ENCODE measurements at regions not wholly inside any gene's neighbourhood (a gene's known extent, or its start where the extent isn't known, plus 50 kb on each side); places are given as distances from the start of the nearest gene placed in this dataset.

GRCh38 chr19:30163663-30164062 lies 208.5 kb upstream of the ZNF536 start:
- H3K4me1 ChIP-seq: no peaks in the 10 kb centered on the region
- 51 to 72% (median 70%) methylated on average over 7 of the region's 7 CpGs for WGBS, 5 donors
- TF ChIP-seq POLR2A (IDR thresholded peaks at IDR 0.05) (no peak), CTCF (IDR thresholded peaks at IDR 0.05 in 8 of 11, conservative IDR thresholded peaks at IDR 0.05 in 3 of 11) (no peak), POLR2AphosphoS5 (IDR thresholded peaks at IDR 0.05) (no peak)
- H3K9me3 ChIP-seq: peaks cover 0 to 15% (median 0%) of the 10 kb centered on the region in 8 donors
- intact Hi-C loops (cut with DNase I; ENCODE audit: low total_unique reads): no loop called here
- H3K27me3 ChIP-seq (replicated peaks in 1 of 7): peaks cover 0 to 13% (median 0%) of the 10 kb centered on the region in 7 donors
- no peak for DNase-seq
- no peak overlapping the region for H3K27ac ChIP-seq
- no peak overlapping the region for H3K4me3 ChIP-seq
- H3K36me3 ChIP-seq: no peaks in the 10 kb centered on the region

- H3K4me1 ChIP-seq: no peaks in the 10 kb centered on the region
- H3K4me3 ChIP-seq: no peak overlapping the region
- 80 to 93% (median 87%) methylated on average over 10 of the region's 10 CpGs for WGBS, 5 donors
- H3K36me3 ChIP-seq: no peaks in the 10 kb centered on the region
- DNase-seq: no peak
- peaks cover 0 to 10% (median 0%) of the 10 kb centered on the region in 7 donors for H3K27me3 ChIP-seq (replicated peaks in 1 of 7)
- intact Hi-C loops (cut with DNase I; ENCODE audit: low total_unique reads): no loop called here
- TF ChIP-seq POLR2AphosphoS5 (IDR thresholded peaks at IDR 0.05): no peak
- peaks cover 0 to 10% (median 0%) of the 10 kb centered on the region in 8 donors for H3K9me3 ChIP-seq
- H3K27ac ChIP-seq: no peak overlapping the region
Measured at GRCh38 chr19:30165228-30165813, 206.9 kb upstream of the ZNF536 start.

GRCh38 chr19:30167206-30167868 lies 204.8 kb upstream of the ZNF536 start:
- DNase-seq: no peak
- no peaks in the 10 kb centered on the region for H3K36me3 ChIP-seq
- H3K4me3 ChIP-seq: no peak overlapping the region
- intact Hi-C loops (cut with DNase I; ENCODE audit: low total_unique reads): no loop called here
- H3K27ac ChIP-seq: no peak overlapping the region
- H3K27me3 ChIP-seq (replicated peaks in 1 of 7): peaks cover 0 to 4% (median 0%) of the 10 kb centered on the region in 7 donors
- peaks cover 0 to 10% (median 0%) of the 10 kb centered on the region in 8 donors for H3K9me3 ChIP-seq
- 76 to 88% (median 86%) methylated on average over 8 to 14 of the region's 14 CpGs for WGBS, 5 donors
- TF ChIP-seq POLR2AphosphoS5 (IDR thresholded peaks at IDR 0.05) (no peak), POLR2A (IDR thresholded peaks at IDR 0.05) (no peak), CTCF (IDR thresholded peaks at IDR 0.05 in 8 of 11, conservative IDR thresholded peaks at IDR 0.05 in 3 of 11) (no peak)
- H3K4me1 ChIP-seq: no peaks in the 10 kb centered on the region

- intact Hi-C loops (cut with DNase I; ENCODE audit: low total_unique reads): no loop called here
- DNase-seq: no peak
Measured at GRCh38 chr19:30167976-30168635, 204.1 kb upstream of the ZNF536 start.

More at GRCh38 chr19:30167976-30168635, 204.1 kb upstream of the ZNF536 start:
- peaks cover 0 to 10% (median 0%) of the 10 kb centered on the region in 8 donors for H3K9me3 ChIP-seq
- no peak overlapping the region for H3K27ac ChIP-seq
- H3K4me3 ChIP-seq: no peak overlapping the region
- H3K27me3 ChIP-seq (replicated peaks in 1 of 7): peaks cover 0 to 8% (median 0%) of the 10 kb centered on the region in 7 donors
- no peak for TF ChIP-seq POLR2AphosphoS5 (IDR thresholded peaks at IDR 0.05)
- TF ChIP-seq CTCF (IDR thresholded peaks at IDR 0.05 in 8 of 11, conservative IDR thresholded peaks at IDR 0.05 in 3 of 11): no peak
- no peak for TF ChIP-seq POLR2A (IDR thresholded peaks at IDR 0.05)
- no peaks in the 10 kb centered on the region for H3K36me3 ChIP-seq
- no peaks in the 10 kb centered on the region for H3K4me1 ChIP-seq
- WGBS, 5 donors: 84 to 92% (median 87%) methylated on average over 13 of the region's 13 CpGs
